ENCODE measurements at regions not wholly inside any gene's neighbourhood (a gene's known extent, or its start where the extent isn't known, plus 50 kb on each side); places are given as distances from the start of the nearest gene placed in this dataset.

GRCh38 chr4:33104273-33104672 lies 2384.1 kb downstream of the PCDH7 start:
- CTCF ChIA-PET, result no interaction called here
- no peak overlapping the region for H2AFZ ChIP-seq (ENCODE audit: low read depth, low read length, poor library complexity, severe bottlenecking)
- intact Hi-C loops (cut with micrococcal nuclease), result no loop called here

More at GRCh38 chr4:33104273-33104672, 2384.1 kb downstream of the PCDH7 start:
- Histone ChIP-seq H3K79me2 (ENCODE audit: insufficient read depth, low read length) (no peaks in the 10 kb centered on the region), H3K27ac (ENCODE audit: low read depth, low read length) (no peak overlapping the region), H3K9me3 (ENCODE audit: control insufficient read depth in 1 of 2, insufficient read depth in 1 of 2, low read depth in 1 of 2, low read length in 2 of 2) (no peaks in the 10 kb centered on the region), H3K4me2 (ENCODE audit: low read length) (no peak overlapping the region), H3K9me2 (ENCODE audit: insufficient read depth) (0 out of 2 replicates have a peak, but pooled peaks cover 4% of the 10 kb centered on the region), H3K4me3 (replicated peaks in 1 of 2; ENCODE audit: low read depth in 1 of 2, low read length in 2 of 2) (no peak overlapping the region), H3K27me3 (ENCODE audit: insufficient read depth, low read length) (no peaks in the 10 kb centered on the region), H3K9ac (ENCODE audit: low read length) (no peak overlapping the region), H4K20me1 (ENCODE audit: insufficient read depth) (no peaks in the 10 kb centered on the region), H3K4me1 (ENCODE audit: control insufficient read depth in 1 of 2, insufficient read depth in 2 of 2, low read length in 2 of 2) (no peaks in the 10 kb centered on the region), H3K36me3 (ENCODE audit: control insufficient read depth in 1 of 2, insufficient read depth in 2 of 2, low read length in 2 of 2) (no peaks in the 10 kb centered on the region)
- ATAC-seq, result no peak
- TF ChIP-seq ELF1 (IDR thresholded peaks at IDR 0.05; ENCODE audit: borderline replicate concordance, low read depth), result no peak
- TF ChIP-seq JUND (IDR thresholded peaks at IDR 0.05), result no peak
- TF ChIP-seq ZBTB33 (IDR thresholded peaks at IDR 0.05; ENCODE audit: extremely low read depth, insufficient replicate concordance, low read length), result no peak
- no peak for TF ChIP-seq SP1 (IDR thresholded peaks at IDR 0.05; ENCODE audit: low read depth)
- no peak for TF ChIP-seq POLR2AphosphoS5 (IDR thresholded peaks at IDR 0.05; ENCODE audit: low read depth, low read length)
- no peak for TF ChIP-seq REST (IDR thresholded peaks at IDR 0.05; ENCODE audit: low read depth)
- TF ChIP-seq RAD21 (IDR thresholded peaks at IDR 0.05; ENCODE audit: low read depth), result no peak
- no peak for TF ChIP-seq YY1 (IDR thresholded peaks at IDR 0.05; ENCODE audit: extremely low read depth, insufficient replicate concordance, low read depth, low read length)
- no peak for TF ChIP-seq EGR1 (IDR thresholded peaks at IDR 0.05; ENCODE audit: low read depth)
- no peak for TF ChIP-seq TCF7L2 (IDR thresholded peaks at IDR 0.05; ENCODE audit: borderline replicate concordance, extremely low read depth, insufficient read depth, insufficient read length)
- no peak for TF ChIP-seq SIN3A (IDR thresholded peaks at IDR 0.05; ENCODE audit: low read depth)
- TF ChIP-seq ATF3 (IDR thresholded peaks at IDR 0.05), result no peak
- TF ChIP-seq CBX3 (IDR thresholded peaks at IDR 0.05; ENCODE audit: low read depth), result no peak
- TF ChIP-seq CTCF (IDR thresholded peaks at IDR 0.05 in 2 of 3, conservative IDR thresholded peaks at IDR 0.05 in 1 of 3; ENCODE audit: borderline replicate concordance in 1 of 3, insufficient read depth in 1 of 3, low read depth in 2 of 3, low read length in 2 of 3), result no peak
- TF ChIP-seq POLR2A (IDR thresholded peaks at IDR 0.05; ENCODE audit: borderline replicate concordance, extremely low read depth, insufficient read depth, insufficient read length), result no peak
- no peak for TF ChIP-seq SRF (IDR thresholded peaks at IDR 0.05; ENCODE audit: low read depth)
- no peak for TF ChIP-seq MAX (IDR thresholded peaks at IDR 0.05)
- no peak for TF ChIP-seq FOSL1 (IDR thresholded peaks at IDR 0.05; ENCODE audit: low read depth)
- TF ChIP-seq ZFX (IDR thresholded peaks at IDR 0.05), result no peak
- BruUV-seq (replicated peaks), result no TSS peak
- ChIA-PET POLR2A (no interaction called here), RAD21 (ENCODE audit: low non-redundant PET in 1 of 2, low total read pairs in 2 of 2, uncharacterized antibody in 2 of 2, unreplicated experiment in 2 of 2) (no interaction called here)
- DNase-seq (ENCODE audit: low read depth, low spot score), result no peak

Data from HCT116 (cell line).